T47D (cell line): ENCODE measurements at regions not wholly inside any gene's neighbourhood (a gene's known extent, or its start where the extent isn't known, plus 50 kb on each side); places are given as distances from the start of the nearest gene placed in this dataset.
A peak's percentile ranks its signal among the peaks of the same experiment; 100 is the strongest.
"Not testable (repeated sequence)": the region's sequence is repeated elsewhere in the genome, so short reads cannot be mapped to it uniquely, and the experiment has no call there.

Experiments used
- DNase-seq, 2 experiments: peaks; one replicate each; pipeline versions ENCODE4 v3.0.0 to v3.0.0-alpha.2; 2011 to 2012; ENCODE audit warnings: low read depth in 1 of 2, low spot score in 1 of 2
- JUND ChIP-seq: IDR thresholded peaks from 2 replicates; pipeline ENCODE4 v1.6.1; 2012; ENCODE audit warnings: low read depth
- in situ Hi-C: cut with HindIII; loops from 2 replicates; pipeline ENCODE4 v1.10.0; 2016; ENCODE audit warnings: low sequenced_read_pairs, low pct_unique_long_range_greater_than_20kb

GRCh38 chr15:30735884-30736564 lies 110.1 kb downstream of the ARHGAP11B start:
- in situ Hi-C loops, DNase-seq: not testable (repeated sequence)

- DNase-seq, in situ Hi-C loops: not testable (repeated sequence)
Observed at GRCh38 chr15:30742796-30743195, 116.9 kb downstream of the ARHGAP11B start.

- DNase-seq, in situ Hi-C loops: not testable (repeated sequence)
Observed at GRCh38 chr15:30749048-30749447, 123.1 kb downstream of the ARHGAP11B start.

- in situ Hi-C loops, DNase-seq: not testable (repeated sequence)
Observed at GRCh38 chr15:30755036-30755687, 129.2 kb downstream of the ARHGAP11B start.

- DNase-seq, in situ Hi-C loops: not testable (repeated sequence)
Observed at GRCh38 chr15:30760633-30761032, 134.7 kb downstream of the ARHGAP11B start.

- DNase-seq, in situ Hi-C loops: not testable (repeated sequence)
Observed at GRCh38 chr15:30761365-30761764, 135.4 kb downstream of the ARHGAP11B start.

- in situ Hi-C loops, result not testable (repeated sequence)
Observed at GRCh38 chr15:30769390-30770124, 134.2 kb upstream of the FAN1 start.

GRCh38 chr15:30770759-30771158 lies 133.0 kb upstream of the FAN1 start:
- no peak for DNase-seq
- TF ChIP-seq JUND, result no peak
- in situ Hi-C loops, result no loop called here

More at GRCh38 chr15:30769390-30770124, 134.2 kb upstream of the FAN1 start:
- DNase-seq, result not testable (repeated sequence)

- no peak for DNase-seq
- in situ Hi-C loops, result no loop called here
- no peak for TF ChIP-seq JUND
Observed at GRCh38 chr15:30783019-30783418, 120.7 kb upstream of the FAN1 start.

GRCh38 chr15:30788595-30788994 lies 115.1 kb upstream of the FAN1 start:
- no peak for TF ChIP-seq JUND
- no peak for DNase-seq
- in situ Hi-C loops, result no loop called here

GRCh38 chr15:30791239-30792175 lies 112.2 kb upstream of the FAN1 start:
- in situ Hi-C loops, result no loop called here
- peak in 1 of 2 experiments; percentile 43 for DNase-seq
- no peak for TF ChIP-seq JUND

GRCh38 chr15:30792843-30793242 lies 110.9 kb upstream of the FAN1 start:
- DNase-seq, in situ Hi-C loops: not testable (repeated sequence)

- DNase-seq, result no peak
- in situ Hi-C loops, result no loop called here
- TF ChIP-seq JUND, result no peak
Observed at GRCh38 chr15:30794388-30794787, 109.3 kb upstream of the FAN1 start.

GRCh38 chr15:30799565-30799964 lies 104.2 kb upstream of the FAN1 start:
- DNase-seq, result not testable (repeated sequence)

GRCh38 chr15:30801140-30801895 lies 102.4 kb upstream of the FAN1 start:
- in situ Hi-C loops, DNase-seq: not testable (repeated sequence)

More at GRCh38 chr15:30799565-30799964, 104.2 kb upstream of the FAN1 start:
- in situ Hi-C loops, result not testable (repeated sequence)

- DNase-seq, in situ Hi-C loops: not testable (repeated sequence)
Observed at GRCh38 chr15:30802001-30802400, 101.7 kb upstream of the FAN1 start.

- in situ Hi-C loops, DNase-seq: not testable (repeated sequence)
Observed at GRCh38 chr15:30803703-30804102, 100.0 kb upstream of the FAN1 start.
